Osteocyte (in vitro differentiated cells): ENCODE measurements at regions not wholly inside any gene's neighbourhood (a gene's known extent, or its start where the extent isn't known, plus 50 kb on each side); places are given as distances from the start of the nearest gene placed in this dataset.

Source experiments
- DNase-seq: peaks from one replicate; pipeline ENCODE4 v3.0.0; 2021; ENCODE audit warnings: mixed read lengths; ENCODE audit not compliant: unreplicated experiment; ENCODE audit errors: extremely low spot score
- H3K27ac Mint-ChIP-seq: one replicate; pipeline ENCODE4 v1.8.0; 2021; ENCODE audit warnings: mild to moderate bottlenecking, mixed read lengths; ENCODE audit not compliant: unreplicated experiment
- H3K27me3 Mint-ChIP-seq: one replicate; pipeline ENCODE4 v1.8.0; 2021; ENCODE audit warnings: mixed read lengths; ENCODE audit not compliant: unreplicated experiment
- H3K36me3 Mint-ChIP-seq: one replicate; pipeline ENCODE4 v1.8.0; 2021; ENCODE audit warnings: mixed read lengths; ENCODE audit not compliant: unreplicated experiment
- H3K4me1 Mint-ChIP-seq: one replicate; pipeline ENCODE4 v1.8.0; 2021; ENCODE audit warnings: mixed read lengths; ENCODE audit not compliant: unreplicated experiment
- H3K4me3 Mint-ChIP-seq: one replicate; pipeline ENCODE4 v1.8.0; 2021; ENCODE audit warnings: mild to moderate bottlenecking, moderate library complexity, mixed read lengths; ENCODE audit not compliant: unreplicated experiment
- H3K9me3 Mint-ChIP-seq: one replicate; pipeline ENCODE4 v1.8.0; 2021; ENCODE audit warnings: mixed read lengths; ENCODE audit not compliant: unreplicated experiment
- CTCF ChIP-seq: fragments of 200-600 bp; sonication (generic); IDR thresholded peaks from 2 replicates; pipeline ENCODE4 v1.5.0; 2021; ENCODE audit warnings: antibody characterized with exemption, mild to moderate bottlenecking, moderate library complexity

- Mint-ChIP-seq H3K36me3 (no peaks in the 10 kb centered on the region), H3K4me1 (no peaks in the 10 kb centered on the region), H3K4me3 (no peak overlapping the region), H3K27me3 (peaks cover 3% of the 10 kb centered on the region), H3K27ac (no peak overlapping the region), H3K9me3 (peaks cover 10% of the 10 kb centered on the region)
- DNase-seq, result no peak
- no peak for TF ChIP-seq CTCF
Observed at GRCh38 chr2:165033402-165033801, 78.1 kb upstream of the SLC38A11 start.

- Mint-ChIP-seq H3K36me3 (no peaks in the 10 kb centered on the region), H3K27ac (no peak overlapping the region), H3K27me3 (peaks cover 4% of the 10 kb centered on the region)
Observed at GRCh38 chr2:165032559-165032958, 77.2 kb upstream of the SLC38A11 start.

GRCh38 chr2:165024199-165024598 lies 68.9 kb upstream of the SLC38A11 start:
- Mint-ChIP-seq H3K4me1 (no peaks in the 10 kb centered on the region), H3K4me3 (no peak overlapping the region), H3K9me3 (no peaks in the 10 kb centered on the region), H3K27ac (no peak overlapping the region), H3K36me3 (no peaks in the 10 kb centered on the region), H3K27me3 (peaks cover 22% of the 10 kb centered on the region)
- no peak for TF ChIP-seq CTCF
- no peak for DNase-seq

More at GRCh38 chr2:165032559-165032958, 77.2 kb upstream of the SLC38A11 start:
- Mint-ChIP-seq H3K4me3 (no peak overlapping the region), H3K9me3 (peaks cover 1% of the 10 kb centered on the region), H3K4me1 (no peaks in the 10 kb centered on the region)
- DNase-seq, result no peak
- TF ChIP-seq CTCF, result no peak

- H3K27ac Mint-ChIP-seq, result no peak overlapping the region
- no peak for DNase-seq
- peaks cover 21% of the 10 kb centered on the region for H3K27me3 Mint-ChIP-seq
- H3K9me3 Mint-ChIP-seq, result no peaks in the 10 kb centered on the region
- no peaks in the 10 kb centered on the region for H3K4me1 Mint-ChIP-seq
- no peaks in the 10 kb centered on the region for H3K36me3 Mint-ChIP-seq
- no peak for TF ChIP-seq CTCF
- H3K4me3 Mint-ChIP-seq, result no peak overlapping the region
Observed at GRCh38 chr2:165022781-165023180, 67.5 kb upstream of the SLC38A11 start.

GRCh38 chr2:165017966-165018596 lies 62.8 kb upstream of the SLC38A11 start:
- Mint-ChIP-seq H3K4me3 (no peak overlapping the region), H3K9me3 (no peaks in the 10 kb centered on the region), H3K36me3 (no peaks in the 10 kb centered on the region), H3K27me3 (peaks cover 23% of the 10 kb centered on the region), H3K27ac (no peak overlapping the region), H3K4me1 (no peaks in the 10 kb centered on the region)
- DNase-seq, result no peak
- no peak for TF ChIP-seq CTCF
